GM18520 (cell line): ENCODE measurements at regions not wholly inside any gene's neighbourhood (a gene's known extent, or its start where the extent isn't known, plus 50 kb on each side); places are given as distances from the start of the nearest gene placed in this dataset.

Source experiments
- ATAC-seq: cut with Tn5 transposase; IDR thresholded peaks from one replicate; pipeline ENCODE4 v1.9.1; 2021; ENCODE audit not compliant: unreplicated experiment

DNA sequence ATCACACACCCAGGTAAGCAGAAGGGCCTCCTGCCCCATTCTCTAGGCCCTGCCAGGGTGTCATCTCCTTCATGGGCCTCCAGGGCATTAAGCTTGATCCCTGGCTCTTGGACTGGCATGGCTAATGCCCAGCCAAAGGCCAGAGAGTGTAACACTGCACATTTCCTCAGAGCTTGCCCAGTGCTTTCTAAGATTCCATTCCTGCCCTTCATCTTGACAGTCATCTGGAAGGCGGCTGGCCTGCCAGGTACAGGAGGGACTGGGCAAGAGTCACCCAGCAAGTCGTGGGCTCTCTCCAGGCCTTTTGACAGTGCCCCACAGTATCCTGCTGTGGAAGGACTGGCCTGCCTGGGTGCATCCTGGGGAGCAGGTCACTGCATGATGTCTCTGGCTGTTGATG is 268.9 kb downstream of the HAUS1 start:
- ATAC-seq, result no peak

DNA sequence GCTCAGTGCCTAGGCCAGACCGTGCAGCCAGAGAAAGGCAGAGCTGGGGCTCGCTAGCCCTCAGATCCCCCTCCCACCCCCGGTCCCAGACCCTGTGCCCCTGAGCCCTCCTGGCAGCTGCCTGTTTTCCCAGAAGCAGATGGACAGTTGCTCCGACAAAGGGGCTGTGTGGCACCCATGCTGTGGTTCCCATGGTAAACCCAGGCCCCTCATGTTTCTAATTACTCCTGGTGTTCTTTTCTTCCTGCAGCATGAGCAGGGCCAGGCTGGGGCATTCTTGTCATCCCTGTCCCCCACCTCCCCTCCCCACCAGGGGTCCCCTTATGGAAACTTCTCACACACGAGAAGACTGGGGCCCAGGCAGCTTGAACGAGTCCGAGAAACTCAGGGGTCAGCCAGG is 269.6 kb downstream of the HAUS1 start:
- no peak for ATAC-seq

DNA sequence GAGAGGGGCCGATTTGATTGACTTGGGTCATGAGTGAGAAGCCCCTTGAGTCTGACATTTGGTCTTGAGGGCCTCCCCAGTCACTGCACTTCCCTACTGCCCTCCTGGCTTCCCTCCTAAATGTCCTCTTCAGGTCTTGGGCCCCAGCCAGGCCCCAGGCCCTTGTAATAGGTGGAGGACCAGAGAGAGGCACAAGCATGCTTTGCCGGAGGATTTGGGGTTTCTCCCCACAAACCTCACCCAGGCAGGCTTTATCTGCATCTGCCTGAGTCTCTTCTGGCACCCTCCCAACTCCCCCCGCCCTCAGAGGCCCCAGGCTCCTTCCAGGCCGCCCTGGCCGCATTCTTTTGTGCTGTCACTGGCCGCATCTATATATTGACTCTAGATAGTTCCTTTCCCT is 270.7 kb downstream of the HAUS1 start:
- ATAC-seq, result no peak

DNA sequence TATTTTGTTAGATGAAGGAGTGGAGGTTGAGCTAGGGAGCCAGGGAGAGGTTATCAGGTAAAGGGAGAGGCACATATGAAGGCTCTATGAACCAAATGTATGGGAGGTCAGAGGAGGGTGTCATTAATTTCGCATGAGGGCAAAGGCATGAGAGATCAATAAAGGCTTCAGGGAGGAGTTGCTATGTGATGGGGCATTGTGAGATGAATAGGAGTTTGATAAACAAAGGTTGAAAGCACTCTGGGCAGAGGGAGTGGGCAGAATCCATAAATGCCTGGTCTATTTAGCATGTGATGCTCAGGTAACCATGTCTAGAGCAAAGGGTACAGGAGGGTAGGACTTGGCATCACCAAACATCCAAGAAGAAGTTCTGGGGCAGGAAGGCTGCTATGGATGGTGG is 273.4 kb downstream of the HAUS1 start:
- no peak for ATAC-seq

DNA sequence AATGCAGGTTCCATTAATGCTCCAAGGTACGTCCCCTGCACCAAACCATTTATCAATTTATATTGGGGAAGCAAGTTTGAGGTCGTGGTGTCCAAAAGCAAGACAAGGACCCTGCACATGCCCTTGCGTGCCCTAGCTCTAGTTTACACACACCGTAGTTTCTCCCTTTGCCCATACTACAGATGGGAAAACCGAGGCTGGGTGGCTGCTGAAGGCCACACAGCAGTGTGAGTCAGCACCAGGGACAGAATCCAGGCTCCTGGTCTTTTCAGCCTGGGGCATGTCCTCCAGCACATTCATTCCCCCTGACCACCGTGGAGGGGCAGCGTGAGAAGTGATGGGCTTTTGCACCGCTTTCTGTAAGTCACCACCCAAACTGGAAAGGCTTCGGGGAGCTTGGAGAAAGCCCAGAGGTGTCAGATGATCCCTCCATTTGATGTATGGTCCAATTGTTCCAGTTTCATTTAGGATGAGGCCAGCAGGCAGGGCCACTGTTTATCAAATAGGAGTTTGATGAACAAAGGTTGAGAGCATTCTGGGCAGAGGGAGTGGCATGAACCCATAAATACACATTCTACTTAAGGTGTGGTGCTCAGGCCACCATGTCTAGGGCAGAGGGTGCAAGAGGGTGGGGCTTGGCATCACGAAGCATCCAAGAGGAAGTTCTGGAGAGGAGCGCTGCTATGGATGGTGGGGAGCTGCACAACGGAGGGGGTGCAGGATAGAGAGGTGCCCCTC is 274.1 kb downstream of the HAUS1 start:
- no peak for ATAC-seq

DNA sequence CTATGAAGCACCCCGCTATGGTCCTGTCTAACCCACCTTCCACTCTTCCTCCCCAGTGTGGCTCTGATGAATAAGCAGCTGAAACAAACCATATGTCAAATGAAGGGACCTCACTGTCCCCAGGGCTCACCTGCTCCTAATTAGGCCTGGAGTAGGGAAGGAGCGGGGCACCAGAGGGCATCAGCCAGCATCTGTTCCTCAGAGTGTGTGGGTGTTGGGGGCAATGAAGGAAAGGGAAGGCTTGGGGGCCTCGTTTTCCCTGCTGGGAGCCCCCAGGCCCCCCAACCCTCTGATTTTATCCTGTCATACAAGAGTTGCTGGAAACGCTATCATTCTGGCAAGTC is 274.7 kb downstream of the HAUS1 start:
- ATAC-seq, result no peak

DNA sequence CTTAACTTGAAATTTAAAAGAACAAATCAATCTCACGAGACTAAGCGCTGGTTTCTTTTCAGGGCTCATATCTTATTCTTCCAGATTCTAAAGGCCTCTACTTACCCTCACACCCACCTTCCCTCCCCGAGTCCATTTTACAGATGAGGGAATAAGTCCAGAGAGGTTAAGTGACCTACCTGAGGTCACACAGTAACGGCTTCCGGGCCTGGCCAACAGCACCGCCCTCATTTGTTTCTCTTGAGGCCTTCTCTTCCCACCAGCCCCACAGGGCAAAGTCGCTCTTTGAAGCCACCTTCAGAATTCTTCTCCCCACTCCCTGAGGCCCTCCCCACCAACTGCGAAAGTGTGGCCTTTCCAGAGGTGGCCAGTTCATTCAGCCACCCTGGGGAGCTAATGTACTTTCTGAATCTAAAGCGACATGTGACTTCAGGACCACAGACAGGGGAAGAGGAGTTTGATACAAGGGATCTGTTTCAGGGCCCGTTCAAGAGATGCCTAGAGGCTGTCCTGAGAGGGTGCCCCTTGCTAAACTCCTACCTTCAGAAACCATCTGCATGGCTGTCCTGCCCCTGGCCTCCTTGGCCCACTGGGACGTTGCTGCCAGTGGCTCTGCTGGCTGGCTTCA is 275.3 kb downstream of the HAUS1 start:
- no peak for ATAC-seq

DNA sequence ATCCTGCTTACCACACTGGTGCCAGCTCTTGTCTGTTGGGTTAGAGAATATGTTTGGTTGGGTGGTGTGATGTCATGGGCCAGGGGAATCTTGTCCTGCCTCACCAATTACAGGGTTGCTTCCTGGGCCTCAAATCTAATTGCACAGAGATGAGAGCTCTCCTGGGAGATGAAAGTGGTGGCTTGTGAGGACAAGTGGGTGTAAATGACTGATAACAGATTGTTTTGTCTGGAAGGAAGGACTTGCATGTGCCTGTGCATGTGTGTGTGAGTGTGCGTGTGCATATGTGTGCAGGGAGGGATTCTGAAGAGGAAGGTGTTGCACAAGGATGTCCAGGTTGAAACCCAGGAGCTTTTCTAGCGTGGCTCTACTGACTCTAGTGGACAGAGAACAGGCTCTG is 271.9 kb downstream of the LOXHD1 start:
- no peak for ATAC-seq

DNA sequence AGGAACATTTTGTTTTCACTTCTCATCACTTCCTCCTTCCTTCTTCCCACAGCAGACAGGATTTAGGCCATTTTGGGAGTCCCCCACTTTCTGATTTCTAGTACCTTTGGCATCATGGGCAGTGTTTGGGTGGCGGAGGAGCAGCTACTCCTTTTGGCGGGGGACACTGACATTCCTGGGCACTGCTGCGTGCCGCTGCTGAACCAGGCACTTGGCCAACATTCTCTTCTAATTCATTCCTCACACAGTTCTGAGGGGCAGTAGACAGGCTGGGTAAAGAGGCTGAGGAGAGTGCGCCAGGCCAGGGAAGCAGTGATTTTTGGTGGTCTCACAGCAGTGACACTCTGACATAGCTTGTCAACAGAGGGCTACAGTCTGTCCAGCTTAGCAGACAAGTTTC is 270.2 kb downstream of the LOXHD1 start:
- no peak for ATAC-seq

DNA sequence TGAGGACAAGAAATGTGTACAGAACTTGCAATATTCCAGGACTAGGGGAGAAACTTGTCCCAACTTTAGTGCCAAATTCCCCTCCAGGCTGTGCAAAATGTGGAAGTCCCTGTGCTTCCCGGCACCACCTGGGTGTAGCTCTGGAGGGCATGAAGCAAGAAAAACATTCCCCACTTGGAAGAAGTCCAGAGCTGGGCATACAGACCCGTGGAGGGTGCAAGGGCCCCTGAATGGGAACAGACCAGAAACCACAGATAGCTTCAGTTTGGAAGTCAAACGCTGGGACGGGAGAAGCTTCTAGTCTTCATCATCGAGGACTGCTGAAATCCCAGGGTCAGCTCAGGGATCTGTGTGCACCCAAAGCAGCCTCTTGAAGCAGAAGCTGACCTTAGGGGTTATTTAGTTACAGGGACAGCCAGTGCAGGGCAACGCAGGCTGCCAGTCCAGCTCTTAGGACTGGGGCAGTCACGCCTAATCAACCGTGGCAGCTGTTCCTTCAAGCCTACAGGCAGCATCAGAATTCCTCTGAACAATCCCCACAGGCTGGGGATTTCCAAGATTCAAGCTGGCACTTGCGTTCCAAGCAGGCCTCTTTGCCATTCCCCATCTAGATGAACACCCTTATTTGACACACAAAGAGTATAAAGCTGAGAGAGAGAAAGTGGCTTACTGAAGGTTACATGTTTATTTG is 269.4 kb downstream of the LOXHD1 start:
- no peak for ATAC-seq

DNA sequence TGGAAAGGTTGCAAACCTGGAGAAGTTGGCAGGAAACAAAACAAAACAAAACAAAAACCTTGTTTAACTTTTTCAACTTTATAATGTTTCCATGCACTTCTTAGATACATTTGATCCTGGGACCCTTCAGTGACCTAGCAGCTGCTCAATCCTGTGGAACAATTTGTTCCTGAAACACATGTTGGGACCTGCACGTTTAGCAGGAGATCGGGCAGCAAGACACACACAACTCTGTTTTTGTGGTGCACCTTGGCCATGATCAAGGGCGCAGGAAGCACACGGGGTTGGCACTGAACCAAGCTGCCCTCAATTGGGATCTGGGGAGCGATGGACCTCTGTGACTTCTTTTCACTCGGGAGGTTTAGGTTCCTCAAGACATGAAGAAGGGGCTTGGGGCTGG is 268.7 kb downstream of the LOXHD1 start:
- no peak for ATAC-seq

DNA sequence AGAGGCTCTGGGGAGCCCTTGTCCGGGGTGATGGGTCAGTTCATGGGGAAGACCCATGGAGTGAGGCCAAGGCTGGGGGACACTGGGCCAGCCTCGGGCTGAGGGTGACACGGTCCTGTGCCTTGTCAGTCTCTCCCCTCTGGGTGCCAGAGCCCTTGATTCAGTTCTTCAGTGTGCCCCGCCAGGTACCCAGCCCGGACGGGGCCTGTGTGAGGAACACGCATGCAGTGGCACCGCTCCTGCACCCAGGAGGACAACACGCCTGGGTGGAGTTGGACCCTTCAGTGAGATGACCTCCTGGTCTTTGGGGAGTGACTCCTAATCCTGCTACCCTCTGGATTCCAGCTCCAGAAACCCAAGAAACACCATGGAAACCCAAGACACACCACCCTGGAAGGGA is 264.4 kb downstream of the LOXHD1 start:
- no peak for ATAC-seq

DNA sequence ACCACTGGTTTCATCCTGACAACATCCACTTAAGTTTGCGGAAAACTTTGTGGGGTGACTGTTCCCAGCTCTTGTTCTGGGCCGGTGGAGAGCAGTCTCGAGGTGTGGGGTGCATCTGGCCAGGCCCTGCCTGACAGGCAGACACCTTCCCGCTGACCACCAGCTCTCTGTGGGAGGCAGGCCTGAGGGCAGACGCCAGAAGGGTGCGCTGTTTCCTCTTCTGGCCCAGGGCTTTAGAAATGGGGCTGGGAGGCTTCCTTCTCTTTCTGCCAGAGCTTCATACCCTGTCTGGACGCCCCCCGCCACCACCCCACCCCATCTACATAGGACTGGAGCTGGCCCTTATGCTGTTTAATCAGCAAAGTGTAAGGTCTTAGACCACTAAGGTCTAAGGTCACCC is 263.8 kb downstream of the LOXHD1 start:
- ATAC-seq, result no peak

DNA sequence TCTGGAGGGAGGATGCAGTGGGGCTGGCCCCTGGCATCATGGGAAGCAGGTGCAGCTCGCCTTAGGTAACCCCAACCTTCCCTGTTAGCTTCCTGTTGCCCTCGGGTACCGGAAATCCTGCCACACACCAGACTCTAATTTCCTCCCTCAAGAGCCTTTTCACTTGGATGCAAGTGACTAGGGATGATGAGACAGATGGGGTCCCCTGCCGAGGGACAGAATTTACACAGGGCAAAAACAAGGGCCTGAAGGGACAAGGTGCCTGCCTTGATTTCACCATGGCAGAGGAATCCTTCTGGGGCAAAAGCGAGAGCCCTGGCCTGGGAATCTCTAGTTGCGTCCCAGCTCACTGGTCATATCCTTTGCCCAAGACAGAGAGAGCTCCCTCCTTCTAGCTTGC is 263.1 kb downstream of the LOXHD1 start:
- ATAC-seq, result no peak

DNA sequence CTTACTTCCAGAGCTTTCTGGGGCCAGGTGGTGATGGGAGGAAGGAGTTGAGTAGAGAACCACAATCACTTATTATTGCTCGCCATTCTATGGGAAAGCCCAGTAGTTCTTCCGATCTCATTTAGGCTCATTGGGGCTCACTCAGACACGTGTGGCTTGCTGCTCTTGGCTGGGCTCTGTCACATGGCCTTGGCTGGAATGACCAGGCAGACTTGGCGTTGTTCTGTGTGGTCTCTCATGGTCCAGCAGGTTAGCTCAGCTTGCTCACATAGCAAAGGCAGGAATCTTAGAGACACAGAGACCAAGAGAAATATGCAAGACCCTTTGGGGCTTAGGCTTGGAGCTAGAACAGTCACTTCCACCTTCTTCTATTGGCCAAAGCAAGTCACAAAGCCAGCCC is 261.2 kb downstream of the LOXHD1 start:
- ATAC-seq, result no peak

DNA sequence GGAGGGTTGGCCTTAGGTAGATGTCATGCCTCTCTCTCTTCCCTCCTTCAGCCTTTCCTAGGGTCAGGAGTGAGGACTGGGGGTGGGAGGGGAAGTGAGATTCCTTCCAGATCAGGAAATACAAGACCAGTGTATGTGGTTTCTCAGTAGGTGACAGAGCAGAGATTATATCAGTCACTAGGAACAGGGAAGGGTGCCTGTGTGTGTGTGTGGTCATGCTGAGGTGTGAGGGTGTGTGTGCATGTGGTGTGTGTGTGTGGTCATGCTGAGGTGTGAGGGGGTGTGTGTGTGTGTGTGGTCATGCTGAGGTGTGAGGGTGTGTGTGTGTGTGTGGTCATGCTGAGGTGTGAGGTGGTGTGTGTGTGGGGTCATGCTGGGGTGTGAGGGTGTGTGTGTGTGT is 259.8 kb downstream of the LOXHD1 start:
- ATAC-seq, result no peak

DNA sequence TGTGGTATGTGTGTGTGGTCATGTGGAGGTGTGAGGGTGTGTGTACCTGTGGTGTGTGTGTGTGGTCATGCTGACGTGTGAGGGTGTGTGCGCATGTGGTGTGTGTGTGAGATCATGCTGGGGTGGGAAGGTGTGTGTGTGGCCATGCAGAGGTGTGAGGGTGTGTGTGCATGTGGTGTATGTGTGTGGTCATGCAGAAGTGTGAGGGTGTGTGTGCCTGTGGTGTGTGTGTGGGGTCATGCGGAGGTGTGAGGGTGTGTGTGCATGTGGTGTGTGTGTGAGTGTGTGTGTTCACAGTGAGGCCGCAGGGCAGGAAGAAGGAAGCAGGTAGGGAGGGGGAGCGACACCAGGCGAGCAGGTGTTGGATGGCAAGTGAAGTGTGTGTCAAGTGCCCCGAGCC is 259.0 kb downstream of the LOXHD1 start:
- no peak for ATAC-seq

DNA sequence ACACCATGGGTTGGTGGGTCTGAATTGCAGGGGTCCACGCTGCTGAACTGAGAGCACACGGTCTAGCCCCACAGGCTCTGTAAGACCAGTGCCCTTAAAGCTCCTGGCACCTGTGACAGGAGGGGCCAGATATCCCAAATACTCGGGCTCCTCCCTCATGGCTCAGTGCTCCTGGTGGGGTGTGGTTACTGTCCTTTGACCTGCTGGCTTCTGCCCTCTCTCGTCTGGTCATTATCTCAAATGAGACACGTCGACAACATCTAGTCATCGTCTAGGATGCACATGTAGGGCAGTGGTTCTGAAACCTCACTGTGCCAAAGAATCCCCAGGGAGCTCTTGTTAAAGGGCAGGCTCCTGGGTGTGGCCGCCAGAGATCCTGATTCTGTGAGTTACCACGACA is 258.4 kb downstream of the LOXHD1 start:
- no peak for ATAC-seq

DNA sequence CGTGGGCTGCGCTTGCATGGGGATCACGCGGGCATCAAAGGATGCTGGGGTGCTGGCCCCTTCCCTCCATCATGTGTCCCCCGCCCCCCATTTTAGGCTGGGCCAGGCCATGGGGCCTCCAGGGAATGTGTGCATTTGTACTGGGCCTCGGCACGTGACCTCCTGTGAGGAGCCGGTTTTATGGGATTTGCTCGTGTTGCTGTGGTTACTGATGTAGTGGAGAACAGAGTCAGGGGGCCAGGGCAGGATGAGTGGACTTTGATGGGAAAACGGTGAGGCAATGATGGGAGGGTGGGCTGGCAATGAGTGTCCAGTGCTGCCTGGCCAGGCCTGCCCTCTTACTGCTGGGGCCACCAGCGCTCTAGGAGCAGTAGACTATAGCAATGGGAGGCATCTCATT is 257.7 kb downstream of the LOXHD1 start:
- ATAC-seq, result no peak

DNA sequence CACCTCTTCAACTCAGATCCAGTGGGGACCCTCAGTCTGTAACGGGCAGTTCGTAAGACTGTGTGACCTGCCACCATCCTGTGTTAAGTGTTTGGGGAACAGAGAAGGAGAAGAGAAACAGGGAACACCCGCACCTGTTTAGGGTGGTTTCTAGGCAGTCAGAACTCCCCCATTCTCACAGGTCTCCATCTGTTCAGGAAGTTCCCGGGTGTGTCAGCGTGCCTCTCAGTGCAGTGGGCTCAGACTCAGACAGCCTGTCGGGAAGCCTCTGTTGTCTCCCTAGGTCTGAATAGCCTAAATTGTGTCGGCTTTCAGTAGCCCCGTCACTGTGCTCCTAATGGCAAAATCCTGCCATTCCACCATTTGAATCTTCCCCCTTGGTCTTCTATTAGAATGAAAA is 256.6 kb downstream of the LOXHD1 start:
- ATAC-seq, result no peak

DNA sequence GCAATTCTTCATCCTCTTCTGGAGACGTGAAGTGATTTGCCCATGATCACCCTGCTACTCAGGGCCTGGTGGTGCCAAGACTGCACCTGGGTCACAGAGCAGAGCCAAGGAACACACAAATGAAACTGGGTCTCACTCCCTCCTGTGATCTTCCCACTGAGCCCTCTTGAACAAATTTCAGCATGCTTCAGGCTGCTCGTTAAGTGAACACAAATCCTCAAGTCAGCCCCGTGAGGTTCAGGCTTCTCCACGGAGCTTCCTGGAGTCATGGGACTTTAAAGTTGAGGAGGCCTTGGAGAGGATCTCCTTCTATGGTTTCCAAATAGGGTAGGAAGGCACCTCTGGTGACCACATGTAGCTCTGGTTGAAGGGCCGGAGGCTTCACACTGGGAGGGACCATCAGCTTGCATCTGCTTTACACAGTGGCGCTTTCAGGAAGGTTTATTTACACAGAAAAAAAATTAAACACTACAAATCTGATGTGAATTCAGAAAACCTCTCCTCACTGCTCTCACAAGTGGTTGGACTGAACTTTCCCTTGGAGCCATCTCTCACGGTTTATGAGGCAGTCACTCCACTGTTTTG is 255.4 kb downstream of the LOXHD1 start:
- ATAC-seq, result no peak

DNA sequence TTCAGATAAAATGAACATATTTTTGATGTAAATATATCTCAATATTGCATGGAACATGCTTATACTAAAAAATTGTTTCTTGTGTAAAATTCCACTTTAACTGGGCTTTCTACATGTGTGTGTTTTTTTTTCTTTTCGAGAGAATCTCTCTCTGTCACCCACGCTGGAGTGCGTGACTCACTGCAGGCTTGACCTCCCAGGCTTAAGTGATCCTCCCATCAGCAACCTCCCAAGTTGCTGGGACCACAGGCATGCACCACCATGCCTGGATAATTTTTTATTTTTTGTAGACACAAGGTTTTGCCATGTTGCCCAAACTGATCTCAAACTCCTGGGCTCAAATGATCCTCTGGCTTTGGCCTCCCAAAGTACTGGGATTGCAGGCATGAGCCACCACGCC is 254.6 kb downstream of the LOXHD1 start:
- no peak for ATAC-seq
